ENCODE measurements at regions not wholly inside any gene's neighbourhood (a gene's known extent, or its start where the extent isn't known, plus 50 kb on each side); places are given as distances from the start of the nearest gene placed in this dataset.

DNA sequence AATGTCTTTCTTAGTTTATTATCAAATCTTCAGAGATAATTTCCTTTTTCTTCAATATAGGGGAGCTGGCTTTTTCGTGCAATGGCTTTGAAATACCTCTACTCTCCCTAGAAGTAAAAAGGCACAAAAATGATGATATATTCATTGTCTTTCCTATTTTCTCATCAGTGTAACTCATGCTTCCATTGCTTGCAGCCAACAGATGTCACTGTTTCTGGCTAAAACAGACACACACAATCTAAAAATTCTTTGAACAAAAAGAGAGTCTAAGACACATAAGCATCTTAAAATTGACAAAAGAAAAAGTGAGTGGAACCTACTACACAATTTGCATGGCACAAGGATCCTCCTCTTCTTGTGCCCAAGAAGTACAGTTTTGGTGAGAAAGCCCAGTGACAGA lies 448.7 kb upstream of the VRK2 start:
- H3K18ac ChIP-seq (ENCODE audit: insufficient read length, low read depth, low read length), result no peak overlapping the region
- no peak overlapping the region for H3K27ac ChIP-seq (ENCODE audit: insufficient read length, low read depth, low read length)
- H3K36me3 Mint-ChIP-seq (ENCODE audit: insufficient read depth in 1 of 3, low read depth in 3 of 3), result no peaks in the 10 kb centered on the region
- no peak overlapping the region for H3K4me3 Mint-ChIP-seq
- no peaks in the 10 kb centered on the region for H3K27me3 ChIP-seq (ENCODE audit: insufficient read depth, low read length)
- no peak overlapping the region for H3K14ac ChIP-seq (ENCODE audit: insufficient read depth, low read length)
- H4K20me1 ChIP-seq (ENCODE audit: control insufficient read depth, insufficient read depth, insufficient read length), result no peaks in the 10 kb centered on the region
- no CpG with 5 or more reads among the region's 1 CpG for WGBS (ENCODE audit: extremely low coverage, insufficient read length, low lambda C conversion rate)
- TF ChIP-seq CTCF (conservative IDR thresholded peaks at IDR 0.05), result no peak; the same call in 2 of the 3 replicates
- no peak overlapping the region for H4K8ac ChIP-seq (replicated peaks; ENCODE audit: insufficient read length, low read depth, low read length)
- H3K4me1 Mint-ChIP-seq, result peaks cover 6 to 7% of the 10 kb centered on the region in 2 experiments
- no peak overlapping the region for H3K4me2 ChIP-seq (ENCODE audit: insufficient read depth, insufficient read length, low read length)
- H2BK12ac ChIP-seq (ENCODE audit: insufficient read length, low read depth, low read length), result no peak overlapping the region
- H3K9me3 Mint-ChIP-seq, result no peaks in the 10 kb centered on the region
- H2BK5ac ChIP-seq (ENCODE audit: insufficient read length, low read length), result no peak overlapping the region
- no peak overlapping the region for H3T11ph ChIP-seq (ENCODE audit: low read length)
- H3K9ac ChIP-seq (ENCODE audit: extremely low read depth, insufficient read length, low read length), result no peak overlapping the region
- H3K79me2 ChIP-seq (ENCODE audit: insufficient read depth, low read length), result no peaks in the 10 kb centered on the region
- H2BK15ac ChIP-seq (ENCODE audit: low read depth, low read length), result no peak overlapping the region
- no peaks in the 10 kb centered on the region for H3K23me2 ChIP-seq (ENCODE audit: insufficient read length, low read depth, low read length, poor library complexity, severe bottlenecking)
- no peak overlapping the region for H2BK120ac ChIP-seq (ENCODE audit: low read depth, low read length, poor library complexity, severe bottlenecking)
- H4K5ac ChIP-seq (ENCODE audit: insufficient read length, low read depth, low read length), result no peak overlapping the region
- H2BK20ac ChIP-seq (ENCODE audit: low read depth, low read length, poor library complexity, severe bottlenecking), result no peak overlapping the region
- no peak overlapping the region for H3K23ac ChIP-seq (ENCODE audit: insufficient read length, low read depth, low read length)
- no peak overlapping the region for H3K56ac ChIP-seq (ENCODE audit: insufficient read length, low read depth, low read length)
- no peak for DNase-seq
- H2AFZ ChIP-seq (ENCODE audit: low read length), result no peak overlapping the region
- no peak overlapping the region for H3K27ac Mint-ChIP-seq
- no peaks in the 10 kb centered on the region for H3K9me3 ChIP-seq (ENCODE audit: control insufficient read depth, low read depth, low read length)
- no peak overlapping the region for H4K91ac ChIP-seq (ENCODE audit: insufficient read length, low read depth, low read length)
- H2AK5ac ChIP-seq (ENCODE audit: insufficient read length, low read length), result no peak overlapping the region
- H3K27me3 Mint-ChIP-seq (ENCODE audit: low read depth), result no peaks in the 10 kb centered on the region
- H3K79me1 ChIP-seq (ENCODE audit: insufficient read depth, low read depth, low read length, poor library complexity, severe bottlenecking), result no peaks in the 10 kb centered on the region
- H3K4me1 ChIP-seq (ENCODE audit: insufficient read depth, low read length), result peaks cover 2% of the 10 kb centered on the region
- no peak overlapping the region for H3K4ac ChIP-seq (ENCODE audit: low read depth, low read length)

Data from H9 (cell line).